ENCODE measurements at regions not wholly inside any gene's neighbourhood (a gene's known extent, or its start where the extent isn't known, plus 50 kb on each side); places are given as distances from the start of the nearest gene placed in this dataset.

- no peaks in the 10 kb centered on the region for H4K20me1 ChIP-seq (ENCODE audit: insufficient read depth, low read length, poor library complexity, severe bottlenecking)
- H3F3A ChIP-seq (ENCODE audit: low read depth) = no peaks in the 10 kb centered on the region
- TF ChIP-seq CTCF (conservative IDR thresholded peaks at IDR 0.05; ENCODE audit: low read length) (no peak), EZH2phosphoT487 (IDR thresholded peaks at IDR 0.05; ENCODE audit: borderline replicate concordance) (no peak)
- no peak overlapping the region for H3K9ac ChIP-seq (ENCODE audit: low read depth, low read length, poor library complexity, severe bottlenecking)
- H3K4me2 ChIP-seq (ENCODE audit: low read depth, low read length, poor library complexity, severe bottlenecking) = no peak overlapping the region
- no peak overlapping the region for H3K4me3 ChIP-seq (ENCODE audit: low read length, poor library complexity, severe bottlenecking)
- H3K36me3 ChIP-seq (ENCODE audit: insufficient read depth, low read length) = no peaks in the 10 kb centered on the region
- no peaks in the 10 kb centered on the region for H3K79me2 ChIP-seq (ENCODE audit: insufficient read depth, low read length)
- no peaks in the 10 kb centered on the region for H3K9me2 ChIP-seq (replicated peaks; ENCODE audit: low read depth, low read length)
- H2AFZ ChIP-seq (ENCODE audit: low read length) = no peak overlapping the region
- H3K4me1 ChIP-seq (ENCODE audit: insufficient read depth, low read length, poor library complexity, severe bottlenecking) = no peaks in the 10 kb centered on the region
- no peaks in the 10 kb centered on the region for H3K27me3 ChIP-seq (ENCODE audit: insufficient read depth, low read length, poor library complexity, severe bottlenecking)
- no peaks in the 10 kb centered on the region for H3K9me3 ChIP-seq (ENCODE audit: insufficient read depth, low read depth, low read length)
Measured at GRCh38 chr13:107216046-107216755, 648.3 kb upstream of the ARGLU1 start.

- TF ChIP-seq CTCF (conservative IDR thresholded peaks at IDR 0.05; ENCODE audit: low read length) (peak; percentile 80), EZH2phosphoT487 (IDR thresholded peaks at IDR 0.05; ENCODE audit: borderline replicate concordance) (no peak)
Measured at GRCh38 chr13:107211073-107211472, 643.1 kb upstream of the ARGLU1 start.

DNA sequence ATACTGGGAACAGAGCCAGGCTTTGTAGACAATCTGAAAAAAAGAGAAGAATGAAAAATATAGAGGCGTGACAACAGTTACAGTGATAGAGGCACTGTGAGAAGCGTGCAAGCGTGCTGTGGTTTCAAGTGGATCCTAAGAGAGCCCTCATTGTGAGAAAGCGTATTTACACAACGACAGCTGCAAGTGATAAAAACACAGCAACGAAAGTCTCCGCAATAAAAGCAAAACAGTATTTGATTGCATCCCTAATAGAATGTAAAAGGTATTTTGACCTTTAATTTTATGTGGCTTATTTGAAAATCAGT is 642.7 kb upstream of the ARGLU1 start:
- H3K79me2 ChIP-seq (ENCODE audit: insufficient read depth, low read length) = no peaks in the 10 kb centered on the region
- H3K4me3 ChIP-seq (ENCODE audit: low read length, poor library complexity, severe bottlenecking) = no peak overlapping the region
- no peaks in the 10 kb centered on the region for H3K9me3 ChIP-seq (ENCODE audit: insufficient read depth, low read depth, low read length)
- no peak overlapping the region for H2AFZ ChIP-seq (ENCODE audit: low read length)
- no peaks in the 10 kb centered on the region for H3K4me1 ChIP-seq (ENCODE audit: insufficient read depth, low read length, poor library complexity, severe bottlenecking)
- no peaks in the 10 kb centered on the region for H3K9me2 ChIP-seq (replicated peaks; ENCODE audit: low read depth, low read length)
- no peaks in the 10 kb centered on the region for H3F3A ChIP-seq (ENCODE audit: low read depth)
- no peak overlapping the region for H3K9ac ChIP-seq (ENCODE audit: low read depth, low read length, poor library complexity, severe bottlenecking)
- H3K36me3 ChIP-seq (ENCODE audit: insufficient read depth, low read length) = no peaks in the 10 kb centered on the region
- no peaks in the 10 kb centered on the region for H3K27me3 ChIP-seq (ENCODE audit: insufficient read depth, low read length, poor library complexity, severe bottlenecking)
- no peaks in the 10 kb centered on the region for H4K20me1 ChIP-seq (ENCODE audit: insufficient read depth, low read length, poor library complexity, severe bottlenecking)
- TF ChIP-seq CTCF (conservative IDR thresholded peaks at IDR 0.05; ENCODE audit: low read length) (no peak), EZH2phosphoT487 (IDR thresholded peaks at IDR 0.05; ENCODE audit: borderline replicate concordance) (no peak)
- H3K4me2 ChIP-seq (ENCODE audit: low read depth, low read length, poor library complexity, severe bottlenecking) = no peak overlapping the region

More at GRCh38 chr13:107211073-107211472, 643.1 kb upstream of the ARGLU1 start:
- no peaks in the 10 kb centered on the region for H3K4me1 ChIP-seq (ENCODE audit: insufficient read depth, low read length, poor library complexity, severe bottlenecking)
- no peaks in the 10 kb centered on the region for H3K9me3 ChIP-seq (ENCODE audit: insufficient read depth, low read depth, low read length)
- H3K79me2 ChIP-seq (ENCODE audit: insufficient read depth, low read length) = no peaks in the 10 kb centered on the region
- H3K9me2 ChIP-seq (replicated peaks; ENCODE audit: low read depth, low read length) = no peaks in the 10 kb centered on the region
- H3K27me3 ChIP-seq (ENCODE audit: insufficient read depth, low read length, poor library complexity, severe bottlenecking) = no peaks in the 10 kb centered on the region
- H4K20me1 ChIP-seq (ENCODE audit: insufficient read depth, low read length, poor library complexity, severe bottlenecking) = no peaks in the 10 kb centered on the region
- no peaks in the 10 kb centered on the region for H3K36me3 ChIP-seq (ENCODE audit: insufficient read depth, low read length)
- no peaks in the 10 kb centered on the region for H3F3A ChIP-seq (ENCODE audit: low read depth)
- no peak overlapping the region for H3K4me2 ChIP-seq (ENCODE audit: low read depth, low read length, poor library complexity, severe bottlenecking)
- H2AFZ ChIP-seq (ENCODE audit: low read length) = no peak overlapping the region
- no peak overlapping the region for H3K4me3 ChIP-seq (ENCODE audit: low read length, poor library complexity, severe bottlenecking)
- no peak overlapping the region for H3K9ac ChIP-seq (ENCODE audit: low read depth, low read length, poor library complexity, severe bottlenecking)
